Mesenchymal stem cell (in vitro differentiated cells and primary cell): ENCODE measurements at regions not wholly inside any gene's neighbourhood (a gene's known extent, or its start where the extent isn't known, plus 50 kb on each side); places are given as distances from the start of the nearest gene placed in this dataset.

Experiments
- DNase-seq: peaks from one replicate; pipeline ENCODE4 v3.0.0-alpha.2; 2013
- H2AFZ ChIP-seq: one replicate; pipeline ENCODE4 v1.6.1; 2013; ENCODE audit warnings: low read depth, mild to moderate bottlenecking, control low read depth, inconsistent platforms, low read length, moderate library complexity
- H2AK5ac ChIP-seq: 2 replicates; pipeline ENCODE4 v1.6.1; 2013; ENCODE audit warnings: low read length, moderate library complexity, mild to moderate bottlenecking, inconsistent platforms; ENCODE audit not compliant: severe bottlenecking
- H2BK120ac ChIP-seq: one replicate; pipeline ENCODE4 v1.6.1; 2013; ENCODE audit warnings: low read depth, mild to moderate bottlenecking, inconsistent platforms, low read length, moderate library complexity
- H2BK12ac ChIP-seq, 2 experiments: one replicate each; pipeline ENCODE4 v1.6.1; 2013; ENCODE audit warnings: inconsistent platforms in 2 of 2, low read length in 2 of 2, mild to moderate bottlenecking in 2 of 2, moderate library complexity in 2 of 2, control low read depth in 1 of 2
- H2BK15ac ChIP-seq: one replicate; pipeline ENCODE4 v1.6.1; 2013; ENCODE audit warnings: mild to moderate bottlenecking, low read depth, inconsistent platforms; ENCODE audit not compliant: poor library complexity, severe bottlenecking
- H2BK5ac ChIP-seq: 2 replicates; pipeline ENCODE4 v1.6.1; 2013; ENCODE audit warnings: low read depth, mild to moderate bottlenecking, low read length, control low read depth, inconsistent platforms; ENCODE audit not compliant: poor library complexity, severe bottlenecking
- H3K14ac ChIP-seq, 2 experiments: one replicate each; pipeline ENCODE4 v1.6.1; 2013; ENCODE audit warnings: inconsistent platforms in 2 of 2, low read length in 2 of 2, control low read depth in 1 of 2, mild to moderate bottlenecking in 1 of 2, moderate library complexity in 1 of 2
- H3K18ac ChIP-seq, 2 experiments: one replicate each; pipeline ENCODE4 v1.6.1; 2013; ENCODE audit warnings: inconsistent platforms in 2 of 2, low read length in 2 of 2, control low read depth in 1 of 2, low read depth in 1 of 2, mild to moderate bottlenecking in 1 of 2
- H3K23ac ChIP-seq, 2 experiments: one replicate each; pipeline ENCODE4 v1.6.1; 2013; ENCODE audit warnings: inconsistent platforms in 2 of 2, low read length in 2 of 2, mild to moderate bottlenecking in 2 of 2, moderate library complexity in 2 of 2, control low read depth in 1 of 2
- H3K27ac ChIP-seq: 2 replicates; pipeline ENCODE4 v1.5.1; 2013; ENCODE audit warnings: mild to moderate bottlenecking, moderate library complexity, low read length, control low read depth, inconsistent platforms; ENCODE audit not compliant: poor library complexity, severe bottlenecking
- H3K27me3 ChIP-seq, 2 experiments: 2 replicates each; pipeline versions ENCODE4 v1.6.1 to v1.7.0; 2013; ENCODE audit warnings: low read length in 2 of 2, mild to moderate bottlenecking in 2 of 2, moderate library complexity in 2 of 2, control low read depth in 1 of 2, inconsistent platforms in 1 of 2; ENCODE audit not compliant: control insufficient read depth in 1 of 2, insufficient read depth in 1 of 2
- H3K36me3 ChIP-seq, 2 experiments: 2 replicates each; pipeline versions ENCODE4 v1.6.1 to v1.7.0; 2013; ENCODE audit warnings: low read length in 2 of 2, control low read depth in 1 of 2, inconsistent platforms in 1 of 2, low read depth in 1 of 2, mild to moderate bottlenecking in 1 of 2; ENCODE audit not compliant: insufficient read depth in 2 of 2, control insufficient read depth in 1 of 2
- H3K4ac ChIP-seq, 2 experiments: one replicate each; pipeline ENCODE4 v1.6.1; 2013; ENCODE audit warnings: inconsistent platforms in 2 of 2, low read length in 2 of 2, mild to moderate bottlenecking in 2 of 2, moderate library complexity in 2 of 2, control low read depth in 1 of 2, low read depth in 1 of 2
- H3K4me1 ChIP-seq: 2 replicates; pipeline ENCODE4 v1.6.1; 2013; ENCODE audit warnings: low read depth, low read length, control low read depth; ENCODE audit not compliant: control insufficient read depth, insufficient read depth
- H3K4me2 ChIP-seq: 2 replicates; pipeline ENCODE4 v1.6.1; 2013; ENCODE audit warnings: low read length, mild to moderate bottlenecking, inconsistent platforms; ENCODE audit not compliant: poor library complexity, severe bottlenecking
- H3K4me3 ChIP-seq, 2 experiments: 2 replicates each; pipeline versions ENCODE4 v1.5.1 to v1.7.0; 2013; ENCODE audit warnings: low read length in 2 of 2, mild to moderate bottlenecking in 2 of 2, control low read depth in 1 of 2, low read depth in 1 of 2; ENCODE audit not compliant: insufficient read depth in 1 of 2
- H3K79me1 ChIP-seq: replicated peaks from 2 replicates; pipeline ENCODE4 v1.6.1; 2013; ENCODE audit warnings: mild to moderate bottlenecking, control low read depth, low read length, inconsistent platforms; ENCODE audit not compliant: poor library complexity, severe bottlenecking
- H3K9ac ChIP-seq: 2 replicates; pipeline ENCODE4 v1.7.0; 2013; ENCODE audit warnings: mild to moderate bottlenecking, low read length, moderate library complexity
- H3K9me3 ChIP-seq: 2 replicates; pipeline ENCODE4 v1.7.0; 2013; ENCODE audit warnings: mild to moderate bottlenecking, low read length; ENCODE audit not compliant: control insufficient read depth
- H4K8ac ChIP-seq: one replicate; pipeline ENCODE4 v1.6.1; 2013; ENCODE audit warnings: inconsistent platforms, mild to moderate bottlenecking, low read length, moderate library complexity
- H4K91ac ChIP-seq: one replicate; pipeline ENCODE4 v1.6.1; 2013; ENCODE audit warnings: mild to moderate bottlenecking, low read length, inconsistent platforms
- WGBS: methylation state at CpG from one replicate; pipeline ENCODE4 v1.1.7; 2013; ENCODE audit warnings: mixed read lengths; 5-methylcytosine and 5-hydroxymethylcytosine counted together

DNA sequence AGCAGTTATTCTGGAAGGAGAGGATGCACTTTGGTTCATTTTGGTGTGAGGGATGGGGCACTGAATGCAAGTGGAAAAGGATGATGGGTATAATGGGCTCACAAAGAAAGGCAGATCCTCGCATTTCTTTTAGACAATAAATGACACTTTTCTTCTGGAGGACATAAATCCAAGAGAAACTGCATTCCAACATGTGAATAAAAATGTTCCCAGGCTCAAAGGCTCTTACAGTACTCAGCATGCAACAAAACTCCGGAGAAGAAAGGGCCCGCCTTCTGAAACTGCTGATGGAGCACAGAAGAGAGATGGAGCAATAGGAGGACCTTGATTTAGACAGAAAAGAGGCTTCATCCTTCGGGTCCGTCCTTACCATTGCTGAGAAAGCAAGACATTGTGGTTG, 538.2 kb upstream of the DPP6 start:
- 73% methylated on average over 5 of the region's 5 CpGs for WGBS
- H3K4me1 ChIP-seq: no peaks in the 10 kb centered on the region

DNA sequence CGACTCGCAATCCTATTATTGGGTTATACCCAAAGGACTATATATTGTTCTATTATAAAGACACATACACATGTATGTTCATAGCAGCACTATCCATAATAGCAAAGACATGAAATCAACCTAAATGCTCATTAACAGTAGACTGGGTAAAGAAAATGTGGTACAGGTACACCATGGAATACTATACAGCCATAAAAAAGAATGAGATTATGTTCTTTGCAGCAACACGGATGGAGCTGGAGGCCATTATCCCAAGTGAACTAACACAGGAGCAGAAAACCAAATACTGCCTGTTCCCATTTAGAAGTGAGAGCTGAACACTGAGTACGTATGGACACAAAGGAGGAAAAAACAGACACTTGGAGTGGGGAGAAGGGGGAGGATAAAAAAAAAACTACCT, 536.8 kb upstream of the DPP6 start:
- DNase-seq: no peak
- Histone ChIP-seq H3K4me2 (no peak overlapping the region), H3K27ac (no peak overlapping the region), H3K27me3 (no peaks in the 10 kb centered on the region), H2AFZ (no peak overlapping the region), H4K91ac (no peak overlapping the region), H3K23ac (no peak overlapping the region), H4K8ac (no peak overlapping the region), H2BK120ac (no peak overlapping the region), H3K4me3 (no peak overlapping the region), H3K4ac (no peak overlapping the region), H2BK15ac (no peak overlapping the region), H3K9ac (no peak overlapping the region), H3K18ac (no peak overlapping the region), H2BK5ac (no peak overlapping the region), H2BK12ac (no peak overlapping the region), H2AK5ac (no peak overlapping the region), H3K79me1 (no peaks in the 10 kb centered on the region), H3K4me1 (no peaks in the 10 kb centered on the region), H3K9me3 (peaks cover 28% of the 10 kb centered on the region), H3K14ac (no peak overlapping the region), H3K36me3 (no peaks in the 10 kb centered on the region)
- WGBS: no CpG with 5 or more reads among the region's 4 CpGs

More for the DNA sequence above, 538.2 kb upstream of the DPP6 start:
- Histone ChIP-seq H2BK15ac (no peak overlapping the region), H3K14ac (no peak overlapping the region), H3K18ac (no peak overlapping the region), H2AK5ac (no peak overlapping the region), H2BK12ac (no peak overlapping the region), H3K9ac (no peak overlapping the region), H4K8ac (no peak overlapping the region), H3K4me2 (no peak overlapping the region), H3K4me3 (no peak overlapping the region), H3K4ac (no peak overlapping the region), H3K27ac (no peak overlapping the region), H3K79me1 (no peaks in the 10 kb centered on the region), H3K27me3 (no peaks in the 10 kb centered on the region), H2BK120ac (no peak overlapping the region), H2BK5ac (no peak overlapping the region), H3K23ac (no peak overlapping the region), H4K91ac (no peak overlapping the region), H2AFZ (no peak overlapping the region), H3K9me3 (peaks cover 32% of the 10 kb centered on the region), H3K36me3 (no peaks in the 10 kb centered on the region)
- no peak for DNase-seq

DNA sequence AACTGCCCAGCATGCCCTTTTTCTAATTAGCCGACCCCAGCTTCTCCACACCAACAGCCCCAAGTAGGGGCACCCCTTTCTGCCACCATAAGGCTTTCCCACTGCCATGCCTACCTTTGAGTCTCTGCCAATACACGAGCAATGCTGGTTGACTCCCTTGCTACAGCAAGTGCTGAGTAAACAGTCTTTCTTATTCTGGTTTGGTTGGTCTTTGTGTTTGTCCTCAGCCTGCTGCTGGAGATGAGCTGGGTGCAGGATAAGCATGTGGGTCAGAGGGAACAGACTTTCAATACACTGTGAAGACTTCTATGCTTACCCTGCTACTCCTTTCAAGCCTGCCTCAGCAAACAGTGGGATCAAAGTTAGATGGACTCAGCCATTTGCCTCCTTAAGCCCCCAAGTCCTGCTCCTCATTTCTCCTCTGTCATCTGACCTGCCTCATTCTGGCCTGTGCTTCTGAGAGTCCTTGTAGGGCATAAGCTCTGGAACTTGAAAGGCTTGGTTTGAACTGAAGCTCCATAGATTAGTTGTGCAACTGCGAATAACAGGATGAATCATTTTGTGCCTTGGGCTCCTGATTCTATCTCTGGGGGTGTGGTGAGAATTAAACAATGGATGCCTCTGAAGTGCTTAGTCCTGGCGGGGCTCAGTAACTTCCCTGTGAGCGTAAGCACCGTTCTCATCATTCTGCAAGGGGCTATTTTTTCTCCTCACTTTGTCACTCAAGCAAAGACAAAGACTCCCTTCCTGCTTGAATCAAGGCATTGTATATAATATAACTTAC, 533.8 kb upstream of the DPP6 start:
- Histone ChIP-seq H3K14ac (no peak overlapping the region), H4K91ac (no peak overlapping the region), H3K23ac (no peak overlapping the region), H3K4me3 (no peak overlapping the region), H4K8ac (no peak overlapping the region), H2AFZ (no peak overlapping the region), H3K4me2 (no peak overlapping the region), H3K79me1 (no peaks in the 10 kb centered on the region), H3K18ac (no peak overlapping the region), H2BK120ac (no peak overlapping the region), H3K27ac (no peak overlapping the region), H3K9me3 (peaks cover 21% of the 10 kb centered on the region), H3K4ac (no peak overlapping the region), H2AK5ac (no peak overlapping the region), H3K36me3 (no peaks in the 10 kb centered on the region), H2BK5ac (no peak overlapping the region), H3K4me1 (no peaks in the 10 kb centered on the region), H3K27me3 (no peaks in the 10 kb centered on the region), H2BK15ac (no peak overlapping the region), H3K9ac (no peak overlapping the region), H2BK12ac (no peak overlapping the region)
- DNase-seq: no peak
- 73% methylated on average over 5 of the region's 6 CpGs for WGBS

DNA sequence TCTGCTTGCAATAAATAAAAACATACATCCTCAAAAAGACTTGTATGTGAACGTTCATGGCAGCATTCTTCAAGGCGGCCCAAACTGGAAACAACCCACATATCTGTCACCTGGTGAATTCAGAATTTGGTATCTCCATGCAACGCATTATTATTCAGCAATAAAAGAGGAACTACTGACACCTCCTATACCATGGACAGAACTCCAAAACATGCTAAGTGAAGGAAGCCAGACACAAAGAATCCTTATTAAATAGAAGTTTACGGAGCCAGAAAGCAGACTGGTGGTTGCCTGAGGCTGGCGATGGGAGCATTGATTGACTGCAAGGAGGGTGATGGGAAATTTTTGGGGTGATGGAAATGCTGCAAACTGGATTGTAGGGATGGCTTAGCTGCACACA, 530.8 kb upstream of the DPP6 start:
- H3K4me2 ChIP-seq: no peak overlapping the region
- no peak overlapping the region for H2AK5ac ChIP-seq
- no peak overlapping the region for H3K23ac ChIP-seq
- peaks cover 7% of the 10 kb centered on the region for H3K9me3 ChIP-seq
- H2BK5ac ChIP-seq: no peak overlapping the region
- no peak overlapping the region for H3K18ac ChIP-seq
- H3K36me3 ChIP-seq: no peaks in the 10 kb centered on the region
- no peaks in the 10 kb centered on the region for H3K4me1 ChIP-seq
- H2BK120ac ChIP-seq: no peak overlapping the region
- no peak for DNase-seq
- H3K4ac ChIP-seq: no peak overlapping the region
- no peaks in the 10 kb centered on the region for H3K79me1 ChIP-seq
- no peak overlapping the region for H2BK15ac ChIP-seq
- no peak overlapping the region for H2BK12ac ChIP-seq
- no peak overlapping the region for H3K14ac ChIP-seq
- no peak overlapping the region for H4K8ac ChIP-seq
- H4K91ac ChIP-seq: no peak overlapping the region
- H2AFZ ChIP-seq: no peak overlapping the region
- H3K4me3 ChIP-seq: no peak overlapping the region
- no peak overlapping the region for H3K27ac ChIP-seq
- no peak overlapping the region for H3K9ac ChIP-seq
- no peaks in the 10 kb centered on the region for H3K27me3 ChIP-seq
- 68% methylated on average over 4 of the region's 5 CpGs for WGBS
